ENCODE measurements at regions not wholly inside any gene's neighbourhood (a gene's known extent, or its start where the extent isn't known, plus 50 kb on each side); places are given as distances from the start of the nearest gene placed in this dataset.

DNA sequence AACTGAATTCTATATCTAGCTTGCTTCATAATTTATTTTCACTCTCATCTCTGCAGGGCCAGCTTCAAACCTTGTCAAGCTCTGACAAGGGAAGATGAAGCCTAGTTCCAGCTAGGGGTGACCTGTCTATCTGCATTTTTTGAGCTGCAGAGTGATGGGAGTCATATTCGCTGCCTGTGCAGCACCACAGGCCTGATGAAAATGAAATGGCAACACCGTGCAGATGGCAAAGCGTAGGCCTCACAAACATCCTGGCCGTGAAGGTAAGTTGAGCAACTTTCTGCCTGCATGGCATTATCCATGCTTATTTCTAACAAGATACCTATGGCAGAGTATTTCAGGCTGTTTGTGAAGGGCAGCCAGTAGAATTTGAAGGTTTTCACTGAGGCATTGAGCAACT is 86.4 kb upstream of the C1QTNF9B start:
- DNase-seq (ENCODE audit: low read depth), result no peak

DNA sequence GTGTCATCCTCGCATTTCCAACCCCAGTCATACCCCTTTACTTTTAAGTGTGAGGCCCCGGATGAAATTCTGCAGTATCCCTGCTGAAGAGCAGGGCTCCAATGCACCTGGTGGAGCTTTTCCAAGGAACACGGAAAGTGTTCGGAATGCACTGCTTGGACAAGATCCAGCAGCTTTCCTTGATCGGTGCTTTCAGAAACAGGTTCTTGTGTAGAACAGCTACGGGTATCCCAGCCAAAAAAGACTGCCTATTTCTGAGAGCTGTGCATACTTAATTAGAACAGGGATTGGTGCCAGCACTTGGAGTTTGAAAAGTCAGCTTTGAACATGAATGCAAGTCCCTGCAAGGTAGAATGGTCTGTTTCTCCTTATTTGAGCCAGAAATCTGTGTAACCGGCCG is 87.2 kb upstream of the C1QTNF9B start:
- DNase-seq (ENCODE audit: low read depth), result no peak

DNA sequence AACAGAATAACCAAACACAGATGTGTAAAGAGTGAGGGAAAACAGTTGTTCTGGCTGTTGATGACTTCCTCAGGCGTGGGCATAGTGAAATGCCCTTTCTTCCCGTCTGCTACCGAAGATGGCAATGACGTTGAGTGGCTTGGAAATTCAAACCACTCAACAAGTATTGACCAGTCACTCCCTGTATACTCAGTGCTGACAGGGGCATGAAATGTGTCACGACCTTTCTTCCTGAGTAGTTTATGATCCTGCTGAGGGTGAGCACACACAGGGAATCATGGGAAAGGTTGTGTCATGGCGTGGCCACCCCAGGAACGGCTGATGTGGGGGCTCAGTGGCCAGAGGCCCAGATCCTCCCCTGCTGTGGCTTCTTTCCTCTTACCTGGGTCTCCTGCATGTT is 87.8 kb upstream of the C1QTNF9B start:
- no peak for DNase-seq (ENCODE audit: low read depth)

DNA sequence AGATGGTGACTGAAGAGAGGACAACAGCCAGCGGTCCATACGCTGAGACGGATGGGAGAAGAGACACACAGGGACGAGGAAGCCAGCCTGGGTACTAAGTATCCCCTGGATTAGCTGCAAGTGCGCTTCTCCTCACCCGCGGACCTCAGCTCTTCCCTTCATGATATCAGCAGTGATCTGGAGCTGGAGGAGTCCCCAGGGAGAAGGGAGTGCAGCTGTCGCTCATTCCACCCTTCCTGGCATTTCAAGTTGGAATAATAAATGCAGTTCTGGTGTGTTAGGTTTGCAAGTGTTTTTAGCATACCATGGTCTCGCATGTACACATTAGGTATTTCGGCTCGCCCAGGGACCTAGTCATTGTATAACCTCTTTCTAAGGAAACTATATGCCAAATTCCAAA is 88.5 kb upstream of the C1QTNF9B start:
- DNase-seq (ENCODE audit: low read depth), result no peak

GRCh38 chr13:23986619-23987018 is 89.3 kb upstream of the C1QTNF9B start:
- peak; percentile 41 for DNase-seq (ENCODE audit: low read depth)

DNA sequence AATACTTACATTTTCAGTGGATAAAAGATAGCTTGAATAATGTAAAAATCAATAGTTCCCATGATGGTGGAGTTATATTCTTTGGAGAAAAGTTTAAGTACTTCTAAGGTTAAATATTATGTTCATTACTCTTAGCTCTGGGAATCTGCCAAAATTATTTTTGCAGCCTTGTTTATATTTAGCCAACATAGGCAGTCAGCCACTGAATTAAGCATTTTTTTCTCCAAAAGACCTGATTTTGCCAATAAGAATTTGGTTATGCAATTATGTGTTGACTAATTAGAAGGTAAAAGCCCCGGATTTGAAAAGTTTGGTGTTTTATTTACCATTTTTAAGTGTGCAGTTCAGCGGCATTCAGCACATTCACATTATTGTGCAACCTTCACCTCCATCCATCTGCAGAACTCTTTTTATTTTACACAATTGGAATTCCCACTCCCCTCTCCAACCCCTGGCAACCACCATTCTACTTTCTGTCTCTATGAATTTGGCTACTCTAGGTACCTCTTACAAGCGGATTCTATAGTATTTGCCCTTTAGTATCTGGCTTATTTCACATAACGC is 90.1 kb upstream of the C1QTNF9B start:
- DNase-seq (ENCODE audit: low read depth), result no peak

GRCh38 chr13:23988546-23989122 is 91.3 kb upstream of the C1QTNF9B start:
- DNase-seq (ENCODE audit: low read depth), result no peak

DNA sequence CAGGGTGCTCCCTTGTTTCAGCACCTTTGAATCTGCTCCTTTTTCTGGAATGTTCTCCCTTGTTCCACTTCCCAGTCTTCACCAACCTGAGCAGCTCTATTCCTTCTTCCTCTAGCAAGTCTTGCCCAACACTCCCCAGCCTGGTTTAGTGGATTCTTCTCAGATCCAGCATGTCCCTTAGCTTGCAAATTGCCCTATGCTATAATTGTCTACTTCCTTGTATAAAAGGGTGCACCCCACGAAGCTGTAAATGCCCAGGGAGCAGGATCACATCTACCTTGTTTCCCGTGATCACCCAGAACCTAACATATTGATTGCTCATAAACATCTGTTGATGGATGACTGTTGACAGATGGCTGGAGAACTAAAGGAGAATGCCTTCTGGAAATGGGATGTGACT is 93.2 kb upstream of the C1QTNF9B start:
- no peak for DNase-seq (ENCODE audit: low read depth)

DNA sequence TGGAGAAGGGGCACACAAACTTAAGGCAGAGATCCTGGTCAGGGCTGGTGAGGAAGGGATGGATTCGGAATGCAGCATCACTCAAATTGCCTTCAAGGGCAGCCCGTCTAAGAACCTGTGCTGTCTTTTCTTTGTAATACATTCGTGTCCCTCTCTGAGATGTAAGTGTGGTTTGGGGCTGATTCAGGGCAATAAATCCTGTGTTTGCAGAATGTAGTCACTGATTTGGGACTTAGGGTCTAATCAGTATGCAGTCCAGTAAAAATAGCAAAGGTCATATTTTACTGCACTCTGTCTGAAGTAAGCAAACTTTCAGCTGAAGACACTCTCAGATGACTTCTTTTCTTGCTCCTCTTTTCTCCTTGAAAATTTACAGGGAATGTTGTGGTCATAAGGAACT is 93.8 kb upstream of the C1QTNF9B start:
- DNase-seq (ENCODE audit: low read depth), result no peak

GRCh38 chr13:23992781-23993679 is 95.7 kb upstream of the C1QTNF9B start:
- no peak for DNase-seq (ENCODE audit: low read depth)

GRCh38 chr13:23993680-23993985 is 96.3 kb upstream of the C1QTNF9B start:
- no peak for DNase-seq (ENCODE audit: low read depth)

- DNase-seq (ENCODE audit: low read depth), result no peak
Measured at GRCh38 chr13:23995283-23996073, 98.2 kb upstream of the C1QTNF9B start.

GRCh38 chr13:23996456-23996855 is 99.2 kb upstream of the C1QTNF9B start:
- DNase-seq (ENCODE audit: low read depth), result no peak

DNA sequence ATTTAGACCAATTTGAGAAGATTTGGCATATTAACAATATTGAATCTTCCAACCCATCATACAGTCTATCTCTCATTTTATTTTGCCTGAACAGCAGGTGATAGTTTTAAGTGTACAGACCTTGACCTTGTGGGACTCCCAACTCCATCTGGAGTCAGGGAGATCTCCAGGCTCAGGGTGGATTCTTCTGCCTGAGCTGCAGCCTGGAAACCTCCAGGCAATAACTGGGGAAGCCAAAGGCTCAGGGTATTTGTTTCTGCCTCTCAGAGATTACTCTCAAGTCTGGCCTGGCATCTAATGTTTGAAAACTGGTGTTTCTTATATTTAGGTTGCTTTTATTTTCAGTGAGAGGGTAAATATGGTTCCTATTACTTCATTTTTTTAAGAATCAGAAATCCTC is 102.1 kb upstream of the C1QTNF9B start:
- no peak for DNase-seq (ENCODE audit: low read depth)

DNA sequence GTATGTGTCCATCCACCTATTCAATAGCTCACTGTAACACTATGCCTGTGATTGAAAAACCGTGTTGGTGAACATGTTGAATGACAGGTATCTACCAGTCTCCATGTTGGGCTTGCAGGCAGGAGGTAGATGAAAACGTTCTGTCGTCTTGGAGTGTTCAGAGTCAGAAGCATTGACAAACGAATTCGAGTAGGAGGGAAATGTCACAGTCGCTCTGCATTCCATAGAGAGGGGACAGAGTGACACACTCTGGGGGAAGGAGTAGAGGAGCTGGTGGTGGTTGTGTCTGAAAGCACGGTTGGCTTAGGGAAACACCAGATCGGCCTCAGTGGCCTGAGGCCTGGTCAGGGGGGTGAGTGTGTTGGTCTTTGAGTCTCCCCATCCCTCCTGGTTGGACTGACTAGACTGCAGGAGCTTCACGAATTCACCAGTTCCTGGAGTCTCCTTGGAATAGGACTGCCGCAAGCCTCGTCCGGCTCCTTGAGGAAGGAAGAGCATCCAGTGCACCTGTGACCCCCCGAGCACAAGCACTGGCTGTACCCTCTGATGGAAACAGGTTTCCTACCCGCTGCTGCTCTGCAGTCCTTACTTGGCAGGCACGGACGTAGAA is 105.0 kb upstream of the C1QTNF9B start:
- no peak for DNase-seq (ENCODE audit: low read depth)

DNA sequence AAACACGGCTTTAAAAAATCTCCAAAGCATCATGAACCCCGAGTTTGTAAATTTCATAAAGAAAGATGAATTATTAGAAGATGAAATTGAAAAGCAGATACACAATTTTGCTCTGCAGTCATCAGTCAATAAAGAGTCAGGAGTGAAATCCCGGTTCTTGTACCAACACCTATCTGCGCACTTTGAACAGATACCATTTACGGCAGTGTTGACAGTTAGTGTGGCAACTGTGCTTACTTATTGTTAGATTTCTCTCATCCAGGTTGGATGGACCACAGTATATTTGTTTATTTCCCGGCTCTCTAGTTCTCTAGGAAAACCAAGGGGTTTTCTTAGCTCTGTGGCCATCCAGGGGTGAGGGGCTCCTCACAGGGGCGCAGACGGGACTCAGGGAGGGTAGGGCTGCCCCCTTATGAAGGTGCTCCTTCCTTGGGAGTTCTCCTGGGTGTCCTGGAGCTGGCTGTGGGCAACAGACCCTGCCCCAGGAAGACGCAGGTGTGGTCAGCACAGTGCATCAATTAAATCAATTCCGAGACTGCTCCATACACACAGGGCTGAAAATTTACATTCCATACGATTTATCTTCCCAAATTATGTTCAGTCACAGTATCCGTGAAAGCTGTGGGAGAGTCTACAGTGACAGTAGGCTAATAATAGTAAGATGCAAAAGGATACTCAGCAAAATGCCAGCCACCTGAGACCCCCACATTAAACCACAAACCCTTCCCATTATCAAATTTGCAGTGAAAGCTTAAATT is 107.0 kb upstream of the C1QTNF9B start:
- DNase-seq (ENCODE audit: low read depth), result no peak

GRCh38 chr13:24004971-24005370 is 107.7 kb upstream of the C1QTNF9B start:
- no peak for DNase-seq (ENCODE audit: low read depth)

DNA sequence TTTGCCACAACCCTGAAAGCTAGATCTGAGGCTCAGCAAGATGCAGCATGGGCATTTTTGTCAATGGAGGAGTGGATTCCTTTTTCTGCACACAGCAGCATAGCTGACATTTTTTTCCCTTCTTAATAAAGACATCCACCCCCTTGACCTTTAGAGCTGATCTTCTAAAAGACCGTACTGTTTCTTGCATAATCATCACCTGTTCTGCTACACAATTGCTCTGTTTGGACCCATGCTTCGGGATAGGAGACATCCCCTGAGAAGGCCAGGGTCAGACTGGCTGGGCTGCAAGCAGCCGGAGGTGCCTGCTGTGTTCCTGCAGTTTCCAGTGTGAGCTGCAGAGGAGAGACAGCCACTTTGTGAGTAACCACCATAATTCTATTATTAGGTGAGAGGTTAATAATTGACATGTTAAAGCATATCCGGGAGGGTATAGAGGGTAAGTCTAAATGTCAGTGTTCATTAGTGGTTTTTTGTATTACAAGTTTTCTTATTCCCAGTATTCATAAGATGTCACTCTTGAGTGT is 108.5 kb upstream of the C1QTNF9B start:
- no peak for DNase-seq (ENCODE audit: low read depth)

DNA sequence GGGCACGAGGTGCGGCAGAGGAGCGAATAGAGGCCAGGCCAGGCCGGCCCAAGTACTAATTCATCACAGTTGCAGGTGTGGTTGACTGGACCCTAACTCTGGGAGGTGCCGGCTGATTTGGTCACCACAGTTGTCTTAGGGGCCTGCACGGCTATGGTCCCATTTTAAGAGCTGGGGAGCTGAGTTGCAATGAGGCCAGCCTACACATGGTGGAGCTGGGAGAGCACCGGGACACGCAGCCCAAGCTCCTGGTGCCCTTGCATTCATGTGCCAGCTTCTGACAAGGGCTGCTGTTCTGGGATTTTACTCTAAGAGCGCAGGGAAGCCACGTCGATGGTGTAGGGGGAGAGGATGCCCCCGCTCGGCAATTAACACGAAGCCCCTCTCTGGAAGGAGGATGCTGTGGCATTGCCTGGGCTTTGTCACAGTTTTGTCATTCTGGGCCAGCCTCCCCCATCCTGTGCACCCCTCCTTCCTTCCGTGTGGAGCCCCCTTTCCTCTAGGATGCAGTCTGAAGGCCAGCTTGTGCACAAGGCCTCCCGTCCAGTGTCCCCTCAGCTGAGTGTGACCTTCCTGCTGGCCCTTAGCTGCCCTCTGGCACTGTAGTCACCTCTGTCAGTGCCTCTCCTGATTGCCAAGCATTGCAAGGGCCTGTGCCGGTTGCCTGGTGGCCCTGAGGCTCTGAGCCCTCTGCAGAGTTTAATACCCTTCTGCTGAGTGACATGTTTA is 109.4 kb upstream of the C1QTNF9B start:
- DNase-seq (ENCODE audit: low read depth), result no peak

DNA sequence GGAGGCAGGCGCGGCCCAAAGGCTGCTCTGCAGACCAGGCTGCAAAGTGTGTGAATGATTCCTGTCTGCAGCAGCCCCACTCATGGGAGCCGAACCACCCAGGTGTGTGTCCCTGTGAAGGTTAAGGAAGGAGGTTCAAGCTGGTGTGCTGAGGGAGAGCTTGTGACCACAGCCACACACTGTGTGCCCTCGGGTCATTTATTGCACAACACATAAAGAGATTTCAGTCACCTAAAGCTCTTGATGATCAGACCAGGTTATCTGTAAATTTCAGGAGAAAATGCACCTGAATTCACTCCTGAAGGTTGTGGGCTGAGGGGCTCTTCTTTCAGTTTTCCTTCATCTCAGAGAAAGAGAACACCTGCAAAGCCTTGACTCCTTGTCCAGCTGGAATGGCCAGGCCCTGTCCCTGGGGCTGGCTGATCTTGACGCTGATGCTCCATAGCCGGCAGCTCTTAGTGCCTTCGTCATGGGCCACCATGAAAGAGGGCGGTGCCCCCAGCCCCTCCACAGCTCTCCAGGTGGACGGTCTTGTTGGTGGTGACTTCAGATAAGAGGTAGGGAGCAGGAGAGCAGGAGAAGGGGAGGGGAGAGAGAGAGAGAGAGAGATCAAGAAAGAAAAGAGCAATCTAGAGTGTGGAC is 110.8 kb upstream of the C1QTNF9B start:
- no peak for DNase-seq (ENCODE audit: low read depth)
